Vagina (tissue), 2 donors: ENCODE measurements at regions not wholly inside any gene's neighbourhood (a gene's known extent, or its start where the extent isn't known, plus 50 kb on each side); places are given as distances from the start of the nearest gene placed in this dataset.

ENCODE experiments used
- DNase-seq, 2 donors: peaks; one replicate each; pipeline ENCODE4 v3.0.0-alpha.2; 2017; ENCODE audit errors: extremely low spot score in 2 of 2
- H3K27ac ChIP-seq: fragments of 200-600 bp; sonication (generic); one replicate; pipeline ENCODE4 v1.5.1; 2019
- H3K27me3 ChIP-seq: fragments of 200-600 bp; sonication (generic); one replicate; pipeline ENCODE4 v1.5.1; 2019
- H3K36me3 ChIP-seq, 2 donors: fragments of 200-600 bp; sonication (generic); one replicate each; pipeline ENCODE4 v1.5.1; 2017 to 2019
- H3K4me1 ChIP-seq: fragments of 200-600 bp; sonication (generic); one replicate; pipeline ENCODE4 v1.5.1; 2019
- H3K4me3 ChIP-seq, 2 donors: fragments of 200-600 bp; sonication (generic); 1 replicate in 1 of 2; 2 replicates in 1 of 2; pipeline ENCODE4 v1.5.1; 2016 to 2019
- H3K9me3 ChIP-seq: fragments of 200-600 bp; sonication (generic); one replicate; pipeline ENCODE4 v1.5.1; 2019
- POLR2A ChIP-seq, 2 donors: fragments of 450-650 bp; IDR thresholded peaks; one replicate each; pipeline ENCODE4 v1.6.1; 2017; ENCODE audit warnings: antibody characterized with exemption in 2 of 2, mild to moderate bottlenecking in 2 of 2, moderate library complexity in 2 of 2
- POLR2AphosphoS5 ChIP-seq, 2 donors: sonication (generic); formaldehyde crosslinking; IDR thresholded peaks; one replicate each; pipeline ENCODE4 v1.9.0; 2017; ENCODE audit warnings: antibody characterized with exemption in 2 of 2, mild to moderate bottlenecking in 2 of 2, low read depth in 1 of 2; ENCODE audit not compliant: insufficient read depth in 1 of 2
- intact Hi-C: fragments of 100-400 bp; cut with DNase I; formaldehyde crosslinking; loops from one replicate; pipeline ENCODE4 v1.15.1; 2023
- TF ChIP-seq, protein P1 (sequence below), 3 experiments: fragments of 450-650 bp in 2 of 3; fragments of 200-600 bp in 1 of 3; sonication (generic) in 1 of 3; IDR thresholded peaks; one replicate each; pipeline ENCODE4 v1.5.1; 2017 to 2019; ENCODE audit warnings: antibody characterized with exemption in 3 of 3, mild to moderate bottlenecking in 2 of 3, moderate library complexity in 2 of 3

DNA sequence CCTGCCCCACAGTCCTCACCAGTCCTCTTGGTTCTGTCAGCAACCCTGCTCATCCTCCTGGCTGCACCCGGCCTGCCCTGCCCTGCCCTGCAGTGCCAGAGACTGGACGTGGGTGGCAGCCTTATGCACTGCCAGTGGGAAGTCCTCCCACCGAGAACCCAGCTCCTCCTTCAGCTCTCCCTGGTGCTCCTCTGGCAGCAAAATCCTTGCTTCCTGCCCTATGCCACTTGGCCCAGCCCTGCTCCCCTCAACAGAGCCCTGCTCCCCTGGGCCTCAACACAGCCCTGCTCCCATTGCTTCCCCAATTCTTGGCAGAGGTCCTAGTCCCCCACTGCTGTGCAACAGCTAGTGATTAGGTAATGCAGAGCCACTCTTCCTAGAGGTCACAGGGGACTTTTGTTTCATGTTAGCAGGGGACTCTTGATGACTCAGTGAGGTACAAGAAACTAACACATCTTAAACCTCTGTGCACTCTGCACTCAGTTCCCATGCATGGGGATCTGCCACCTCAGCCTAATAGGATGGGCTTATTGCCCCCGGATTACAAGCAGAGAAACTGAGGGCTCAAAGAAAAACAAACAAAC lies 58.0 kb upstream of the EDAR start:
- DNase-seq = no peak
- TF ChIP-seq POLR2A (IDR thresholded peaks at IDR 0.05) (no peak), POLR2AphosphoS5 (IDR thresholded peaks at IDR 0.05; ENCODE audit: insufficient read depth in 1 of 2, low read depth in 1 of 2) (no peak)
- TF ChIP-seq, protein P1, sequence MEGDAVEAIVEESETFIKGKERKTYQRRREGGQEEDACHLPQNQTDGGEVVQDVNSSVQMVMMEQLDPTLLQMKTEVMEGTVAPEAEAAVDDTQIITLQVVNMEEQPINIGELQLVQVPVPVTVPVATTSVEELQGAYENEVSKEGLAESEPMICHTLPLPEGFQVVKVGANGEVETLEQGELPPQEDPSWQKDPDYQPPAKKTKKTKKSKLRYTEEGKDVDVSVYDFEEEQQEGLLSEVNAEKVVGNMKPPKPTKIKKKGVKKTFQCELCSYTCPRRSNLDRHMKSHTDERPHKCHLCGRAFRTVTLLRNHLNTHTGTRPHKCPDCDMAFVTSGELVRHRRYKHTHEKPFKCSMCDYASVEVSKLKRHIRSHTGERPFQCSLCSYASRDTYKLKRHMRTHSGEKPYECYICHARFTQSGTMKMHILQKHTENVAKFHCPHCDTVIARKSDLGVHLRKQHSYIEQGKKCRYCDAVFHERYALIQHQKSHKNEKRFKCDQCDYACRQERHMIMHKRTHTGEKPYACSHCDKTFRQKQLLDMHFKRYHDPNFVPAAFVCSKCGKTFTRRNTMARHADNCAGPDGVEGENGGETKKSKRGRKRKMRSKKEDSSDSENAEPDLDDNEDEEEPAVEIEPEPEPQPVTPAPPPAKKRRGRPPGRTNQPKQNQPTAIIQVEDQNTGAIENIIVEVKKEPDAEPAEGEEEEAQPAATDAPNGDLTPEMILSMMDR (IDR thresholded peaks at IDR 0.05) = no peak
- H3K36me3 ChIP-seq = no peaks in the 10 kb centered on the region
- intact Hi-C loops = no loop called here
- no peaks in the 10 kb centered on the region for H3K4me1 ChIP-seq
- no peaks in the 10 kb centered on the region for H3K27me3 ChIP-seq
- no peak overlapping the region for H3K4me3 ChIP-seq
- no peaks in the 10 kb centered on the region for H3K9me3 ChIP-seq
- H3K27ac ChIP-seq = no peak overlapping the region

DNA sequence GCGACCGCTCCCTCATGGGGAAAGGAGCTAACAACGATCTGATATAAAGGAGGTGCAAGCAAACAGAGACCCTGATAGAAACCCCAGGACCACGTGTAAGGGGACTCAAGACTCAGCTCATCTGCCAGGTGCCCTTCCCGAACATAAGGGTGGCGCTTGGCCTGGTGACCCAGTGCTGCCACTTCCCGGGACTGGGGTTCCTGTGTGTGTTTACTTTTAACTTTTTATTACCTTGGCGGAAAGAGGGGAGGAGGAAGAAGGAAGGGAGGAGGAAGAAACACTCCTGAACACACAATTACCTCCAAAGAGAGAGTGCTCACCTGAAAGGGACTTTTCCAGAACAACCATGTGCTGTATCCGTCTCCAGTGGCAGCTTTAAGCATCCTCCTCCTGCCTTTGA lies 56.5 kb upstream of the EDAR start:
- DNase-seq = no peak
- no peaks in the 10 kb centered on the region for H3K36me3 ChIP-seq
- H3K4me3 ChIP-seq = no peak overlapping the region
- TF ChIP-seq, protein P1 (IDR thresholded peaks at IDR 0.05) = no peak
- no peak for TF ChIP-seq POLR2A (IDR thresholded peaks at IDR 0.05)
- no peak for TF ChIP-seq POLR2AphosphoS5 (IDR thresholded peaks at IDR 0.05; ENCODE audit: insufficient read depth in 1 of 2, low read depth in 1 of 2)
- H3K27ac ChIP-seq = no peak overlapping the region
- intact Hi-C loops = no loop called here
- H3K27me3 ChIP-seq = no peaks in the 10 kb centered on the region
- H3K9me3 ChIP-seq = no peaks in the 10 kb centered on the region
- H3K4me1 ChIP-seq = no peaks in the 10 kb centered on the region

- intact Hi-C loops = loop anchor here (5.0 kb wide), 1 partner anchor 1412 kb away; no protein-coding TSS in a partner anchor
- no peak for DNase-seq
- H3K27me3 ChIP-seq = no peaks in the 10 kb centered on the region
- no peak overlapping the region for H3K4me3 ChIP-seq
- H3K36me3 ChIP-seq = no peaks in the 10 kb centered on the region
- H3K4me1 ChIP-seq = no peaks in the 10 kb centered on the region
- no peak overlapping the region for H3K27ac ChIP-seq
- no peaks in the 10 kb centered on the region for H3K9me3 ChIP-seq
- TF ChIP-seq POLR2A (IDR thresholded peaks at IDR 0.05) = no peak
- TF ChIP-seq, protein P1 (IDR thresholded peaks at IDR 0.05) = no peak
- TF ChIP-seq POLR2AphosphoS5 (IDR thresholded peaks at IDR 0.05; ENCODE audit: insufficient read depth in 1 of 2, low read depth in 1 of 2) = no peak
Observed at GRCh38 chr2:109038992-109039391, 50.0 kb upstream of the EDAR start.
